ENCODE measurements at regions not wholly inside any gene's neighbourhood (a gene's known extent, or its start where the extent isn't known, plus 50 kb on each side); places are given as distances from the start of the nearest gene placed in this dataset.
"Not testable (repeated sequence)": the region's sequence is repeated elsewhere in the genome, so short reads cannot be mapped to it uniquely, and the experiment has no call there.

DNA sequence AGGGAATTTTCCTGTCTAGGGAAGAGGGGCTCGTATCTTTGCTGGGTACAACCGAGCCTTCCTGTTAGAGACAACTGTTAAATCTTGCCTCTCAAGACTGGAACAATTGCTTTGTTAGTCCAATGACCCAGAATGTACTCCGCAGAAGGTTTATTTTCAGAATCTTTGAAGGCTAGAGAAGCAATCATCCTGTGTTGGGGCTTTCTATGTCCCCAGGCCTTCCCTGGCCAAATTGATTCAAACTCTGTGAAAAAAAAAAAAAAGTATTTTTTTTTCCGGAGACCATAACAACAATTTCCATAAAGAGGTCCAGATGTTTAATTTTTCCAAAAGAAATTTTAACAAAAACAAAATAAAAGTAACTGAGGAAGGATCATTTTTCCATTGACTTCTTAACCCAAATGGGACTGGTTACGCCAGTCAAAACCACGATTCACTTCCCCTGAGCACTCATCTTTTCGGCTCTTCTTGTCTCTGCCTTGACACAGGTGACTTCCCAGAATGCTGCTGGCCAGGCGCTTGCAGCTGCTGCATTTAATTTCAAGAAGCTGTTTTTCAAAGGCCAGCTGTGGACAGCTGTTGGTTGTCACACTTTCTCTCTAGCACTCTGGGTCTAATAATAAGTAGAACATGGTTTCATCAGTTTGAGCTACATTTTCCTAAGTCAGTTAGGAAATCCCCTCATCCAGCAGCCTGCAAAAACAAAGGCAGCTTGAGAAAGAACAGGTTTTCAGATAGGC, 81.6 kb upstream of the MANSC4 start:
- DNase-seq, result no peak

DNA sequence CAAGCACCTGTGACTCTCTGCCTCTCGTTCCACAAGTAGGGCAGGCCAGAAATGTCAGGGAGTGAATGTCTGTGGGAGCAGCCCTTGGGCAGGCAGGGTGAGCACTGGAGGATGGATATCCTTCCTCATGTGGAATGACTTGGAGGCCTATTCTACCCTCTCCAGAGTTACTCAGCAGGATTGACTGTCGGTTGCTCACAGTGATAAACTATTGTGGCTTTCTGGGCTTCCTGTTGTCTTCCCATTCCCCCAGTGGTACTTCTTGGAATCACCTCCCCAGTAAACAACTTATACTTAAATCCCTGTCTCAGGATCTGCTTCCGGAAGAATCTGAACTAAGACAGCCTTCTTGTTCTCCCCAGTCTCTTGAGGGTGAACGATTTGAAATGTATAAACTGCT, 79.6 kb upstream of the MANSC4 start:
- DNase-seq, result no peak

DNA sequence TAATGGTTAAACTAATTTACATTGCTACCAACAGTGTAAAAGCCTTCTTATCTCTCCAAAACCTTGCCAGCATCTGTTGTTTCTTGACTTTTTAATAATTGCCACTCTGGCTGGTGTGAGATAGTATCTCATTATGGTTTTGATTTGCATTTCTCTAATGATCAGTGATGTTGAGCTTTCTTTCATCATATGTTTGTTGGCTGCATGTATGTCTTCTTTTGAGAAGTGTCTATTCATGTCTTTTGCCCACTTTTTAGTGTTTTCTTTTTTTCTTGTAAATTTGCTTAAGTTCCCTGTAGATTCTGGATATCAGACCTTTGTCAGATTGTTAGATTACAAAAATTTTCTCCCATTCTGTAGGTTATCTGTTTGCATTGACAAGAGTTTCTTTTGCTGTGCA, 77.0 kb upstream of the MANSC4 start:
- DNase-seq, result not testable (repeated sequence)

DNA sequence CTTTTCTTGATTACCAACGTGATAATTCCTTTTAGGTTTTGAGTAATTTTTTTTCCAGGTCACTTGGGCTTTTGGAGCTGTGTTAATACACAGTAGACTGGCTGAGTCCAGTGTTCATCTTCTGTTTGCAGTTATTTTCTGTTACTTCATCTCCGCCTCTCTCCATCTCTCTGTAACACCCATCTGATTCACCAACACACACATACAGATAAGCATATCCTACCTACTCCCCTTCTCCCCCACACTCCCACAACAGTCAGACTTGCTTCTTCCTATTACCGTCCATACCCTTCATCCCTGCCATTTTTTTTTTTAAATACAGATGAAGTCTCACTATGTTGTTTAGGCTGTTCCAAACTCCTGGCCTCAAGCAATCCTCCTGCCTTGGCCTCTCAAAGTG, 72.7 kb upstream of the MANSC4 start:
- no peak for DNase-seq

All from CD4-positive, alpha-beta T cell treated with Interleukin-4 for 1 hour (primary cell).